GM12878 (cell line): ENCODE measurements at regions not wholly inside any gene's neighbourhood (a gene's known extent, or its start where the extent isn't known, plus 50 kb on each side); places are given as distances from the start of the nearest gene placed in this dataset.

Experiments used
- ATAC-seq: fragments of 200-7000 bp; cut with Tn5 transposase; 3 replicates; pipeline ENCODE4 v1.9.1; 2020; ENCODE audit warnings: mild to moderate bottlenecking, moderate library complexity
- BruUV-seq: library from RNA; stranded (reverse); fragments of 400-500 nt; replicated peaks from 2 replicates; lab custom pipeline; 2021; lab: Mats Ljungman, UMichigan
- CTCF ChIA-PET: fragments of 300-600 bp; sonication (Branson Sonifier 250); formaldehyde crosslinking; extraction: SDS; loops from one replicate; lab custom pipeline; 2021; ENCODE audit warnings: inconsistent platforms; lab: Yijun Ruan, JAX
- POLR2A ChIA-PET: fragments of 350-600 bp; formaldehyde crosslinking; extraction: SDS; loops from one replicate; lab custom pipeline; 2021; ENCODE audit warnings: inconsistent platforms; lab: Charles Lee
- RAD21 ChIA-PET: fragments of 300-600 bp; sonication (Branson Sonifier 250); formaldehyde crosslinking; loops from one replicate; lab custom pipeline; 2023; ENCODE audit warnings: antibody characterized with exemption; ENCODE audit not compliant: unreplicated experiment; lab: Charles Lee
- SMC1A ChIA-PET: fragments of 300-600 bp; sonication (Branson Sonifier 250); formaldehyde crosslinking; loops from one replicate; lab custom pipeline; 2023; ENCODE audit not compliant: unreplicated experiment, uncharacterized antibody; lab: Charles Lee
- DNase-seq: peaks from one replicate; pipeline ENCODE4 v3.0.0-alpha.2; 2011; ENCODE audit warnings: low read depth, low spot score
- FAIRE-seq: peaks from 3 replicates; lab custom pipeline; 2011; peaks lifted over from hg19 to GRCh38; lab: Jason Lieb, UNC
- H2AFZ ChIP-seq: 2 replicates; pipeline ENCODE4 v1.6.0; 2011; ENCODE audit warnings: low read depth, low read length, control low read depth; ENCODE audit not compliant: control insufficient read depth
- H3K27ac ChIP-seq: 2 replicates; pipeline ENCODE4 v1.5.1; 2011; ENCODE audit warnings: control low read depth; ENCODE audit not compliant: control insufficient read depth, insufficient read depth
- H3K27me3 ChIP-seq, 2 experiments: replicated peaks in 1 of 2; 2 replicates each; pipeline versions ENCODE4 v1.6.0 to v1.6.1; 2011; ENCODE audit warnings: low read length in 1 of 2; ENCODE audit not compliant: control insufficient read depth in 2 of 2, insufficient read depth in 2 of 2
- H3K36me3 ChIP-seq, 2 experiments: 2 replicates each; pipeline ENCODE4 v1.5.1; 2011; ENCODE audit warnings: low read length in 1 of 2; ENCODE audit not compliant: control insufficient read depth in 2 of 2, insufficient read depth in 2 of 2
- H3K4me1 ChIP-seq: 2 replicates; pipeline ENCODE4 v1.6.1; 2011; ENCODE audit warnings: mild to moderate bottlenecking, low read length, moderate library complexity, mixed read lengths; ENCODE audit not compliant: control insufficient read depth, insufficient read depth
- H3K4me2 ChIP-seq: 2 replicates; pipeline ENCODE4 v1.6.0; 2011; ENCODE audit warnings: control low read depth; ENCODE audit not compliant: control insufficient read depth, insufficient read depth
- H3K4me3 ChIP-seq: fragments of 200-600 bp; sonication (generic); 2 replicates; pipeline ENCODE4 v1.5.1; 2016
- H3K79me2 ChIP-seq: 2 replicates; pipeline ENCODE4 v1.6.0; 2011; ENCODE audit warnings: low read length; ENCODE audit not compliant: control insufficient read depth, insufficient read depth
- H3K9ac ChIP-seq: 2 replicates; pipeline ENCODE4 v1.8.0; 2011; ENCODE audit warnings: low read length, control low read depth, mixed read lengths; ENCODE audit not compliant: control insufficient read depth, insufficient read depth
- H3K9me3 ChIP-seq: replicated peaks from 3 replicates; pipeline ENCODE4 v1.5.1; 2011; ENCODE audit warnings: mild to moderate bottlenecking, low read length; ENCODE audit not compliant: control insufficient read depth, insufficient read depth
- H4K20me1 ChIP-seq: 2 replicates; pipeline ENCODE4 v1.6.0; 2011; ENCODE audit not compliant: control insufficient read depth, insufficient read depth
- CBX5 ChIP-seq: sonication (generic); IDR thresholded peaks from 2 replicates; pipeline ENCODE4 v1.6.1; 2016; ENCODE audit warnings: low read depth, moderate library complexity, mild to moderate bottlenecking, inconsistent platforms
- FOS ChIP-seq: IDR thresholded peaks from 3 replicates; pipeline ENCODE4 v1.6.1; 2011; ENCODE audit warnings: borderline replicate concordance; ENCODE audit not compliant: insufficient read length; ENCODE audit errors: extremely low read depth
- SREBF2 ChIP-seq: IDR thresholded peaks from 2 replicates; pipeline ENCODE4 v1.6.1; 2012; ENCODE audit warnings: mild to moderate bottlenecking, low read length
- SUPT20H ChIP-seq: IDR thresholded peaks from 2 replicates; pipeline ENCODE4 v1.6.1; 2011; ENCODE audit warnings: low read depth, mild to moderate bottlenecking, low read length, moderate library complexity, borderline replicate concordance; ENCODE audit not compliant: control insufficient read depth
- ZNF592 ChIP-seq: fragments of 450-650 bp; IDR thresholded peaks from 2 replicates; pipeline ENCODE4 v1.6.1; 2017; ENCODE audit warnings: mild to moderate bottlenecking, moderate library complexity
- WGBS: methylation state at CpG from one replicate; pipeline ENCODE4 v1.1.6; 2016; ENCODE audit warnings: low lambda C conversion rate; ENCODE audit not compliant: insufficient replicate concordance, insufficient coverage; ENCODE audit errors: missing lambda C conversion rate; 5-methylcytosine and 5-hydroxymethylcytosine counted together
- in situ Hi-C: fragments of 300-500 bp; cut with MboI; formaldehyde crosslinking; loops from 9 replicates; pipeline ENCODE4 v1.14.3; 2018; ENCODE audit warnings: mixed read lengths
- intact Hi-C: fragments of 100-400 bp; cut with micrococcal nuclease; formaldehyde crosslinking; loops from one replicate; pipeline ENCODE4 v1.14.2; 2022; ENCODE audit not compliant: unreplicated experiment

- TF ChIP-seq CBX5, result no peak
These were observed 170.0 kb upstream of the ZNF32 start (continued) for GRCh38 chr10:43818687-43819086.

- ChIA-PET SMC1A (interaction anchor here (1.0 kb wide), 1 partner anchor 8 kb away, joined by 3 read pairs; no protein-coding TSS in a partner anchor), CTCF (no interaction called here)
These were observed 168.7 kb upstream of the ZNF32 start for GRCh38 chr10:43817368-43817767.

More at GRCh38 chr10:43817368-43817767, 168.7 kb upstream of the ZNF32 start:
- DNase-seq (no peak), ATAC-seq (no peak), FAIRE-seq (no peak)
- WGBS, result 53% methylated on average over 4 of the region's 4 CpGs
- no TSS peak for BruUV-seq
- Histone ChIP-seq H3K4me3 (no peak overlapping the region), H3K36me3 (no peaks in the 10 kb centered on the region), H3K9me3 (no peaks in the 10 kb centered on the region), H3K79me2 (no peaks in the 10 kb centered on the region), H3K4me1 (peaks cover 17% of the 10 kb centered on the region), H3K9ac (no peak overlapping the region), H3K4me2 (no peak overlapping the region), H2AFZ (no peak overlapping the region), H3K27ac (no peak overlapping the region), H3K27me3 (no peaks in the 10 kb centered on the region), H4K20me1 (no peaks in the 10 kb centered on the region)
- intact Hi-C loops, result no loop called here
- POLR2A ChIA-PET, result no interaction called here
- RAD21 ChIA-PET, result no interaction called here
- TF ChIP-seq FOS (no peak), SUPT20H (no peak), ZNF592 (no peak), SREBF2 (no peak)
- in situ Hi-C loops, result no loop called here
